ENCODE measurements at regions not wholly inside any gene's neighbourhood (a gene's known extent, or its start where the extent isn't known, plus 50 kb on each side); places are given as distances from the start of the nearest gene placed in this dataset.

DNA sequence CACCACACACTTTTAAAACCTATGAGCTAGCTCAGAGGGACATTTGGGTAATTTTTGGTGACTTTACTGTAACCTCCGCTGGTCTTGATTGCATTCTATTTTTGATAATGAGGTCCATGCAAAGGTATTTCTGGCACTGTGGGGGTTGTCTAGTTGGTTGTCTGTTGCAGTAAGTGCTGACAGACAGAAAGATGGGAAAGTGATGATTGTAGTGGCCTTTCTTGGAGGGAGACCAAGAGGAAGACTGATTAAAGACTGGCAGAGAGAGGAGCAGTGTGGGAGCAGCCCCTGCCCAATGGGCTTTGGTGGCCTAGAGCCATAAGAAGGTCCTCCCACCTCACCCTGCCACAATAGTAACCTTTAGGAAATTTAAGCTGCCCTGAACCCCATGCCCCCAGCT is 173.4 kb upstream of the CTBP2 start:
- TF ChIP-seq, protein P1, sequence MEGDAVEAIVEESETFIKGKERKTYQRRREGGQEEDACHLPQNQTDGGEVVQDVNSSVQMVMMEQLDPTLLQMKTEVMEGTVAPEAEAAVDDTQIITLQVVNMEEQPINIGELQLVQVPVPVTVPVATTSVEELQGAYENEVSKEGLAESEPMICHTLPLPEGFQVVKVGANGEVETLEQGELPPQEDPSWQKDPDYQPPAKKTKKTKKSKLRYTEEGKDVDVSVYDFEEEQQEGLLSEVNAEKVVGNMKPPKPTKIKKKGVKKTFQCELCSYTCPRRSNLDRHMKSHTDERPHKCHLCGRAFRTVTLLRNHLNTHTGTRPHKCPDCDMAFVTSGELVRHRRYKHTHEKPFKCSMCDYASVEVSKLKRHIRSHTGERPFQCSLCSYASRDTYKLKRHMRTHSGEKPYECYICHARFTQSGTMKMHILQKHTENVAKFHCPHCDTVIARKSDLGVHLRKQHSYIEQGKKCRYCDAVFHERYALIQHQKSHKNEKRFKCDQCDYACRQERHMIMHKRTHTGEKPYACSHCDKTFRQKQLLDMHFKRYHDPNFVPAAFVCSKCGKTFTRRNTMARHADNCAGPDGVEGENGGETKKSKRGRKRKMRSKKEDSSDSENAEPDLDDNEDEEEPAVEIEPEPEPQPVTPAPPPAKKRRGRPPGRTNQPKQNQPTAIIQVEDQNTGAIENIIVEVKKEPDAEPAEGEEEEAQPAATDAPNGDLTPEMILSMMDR (IDR thresholded peaks at IDR 0.05), result no peak
- no peak for TF ChIP-seq POLR2A (IDR thresholded peaks at IDR 0.05)
